GM23248 (cell line): ENCODE measurements at regions not wholly inside any gene's neighbourhood (a gene's known extent, or its start where the extent isn't known, plus 50 kb on each side); places are given as distances from the start of the nearest gene placed in this dataset.
"Not testable (repeated sequence)": the region's sequence is repeated elsewhere in the genome, so short reads cannot be mapped to it uniquely, and the experiment has no call there.

Source experiments
- EZH2 ChIP-seq: fragments of 200-600 bp; sonication (generic); IDR thresholded peaks from 2 replicates; pipeline ENCODE4 v1.6.1; 2018; ENCODE audit warnings: antibody characterized with exemption, mild to moderate bottlenecking; ENCODE audit not compliant: insufficient read depth, poor library complexity, severe bottlenecking
- EZH2phosphoT487 ChIP-seq: fragments of 200-600 bp; sonication (generic); IDR thresholded peaks from 2 replicates; pipeline ENCODE4 v1.6.1; 2018; ENCODE audit warnings: antibody characterized with exemption, moderate library complexity, mild to moderate bottlenecking, low read depth; ENCODE audit not compliant: insufficient read depth

GRCh38 chr12:91634386-91634713 lies 451.7 kb upstream of the DCN start:
- TF ChIP-seq EZH2phosphoT487, EZH2: not testable (repeated sequence)
